ENCODE measurements at regions not wholly inside any gene's neighbourhood (a gene's known extent, or its start where the extent isn't known, plus 50 kb on each side); places are given as distances from the start of the nearest gene placed in this dataset.

GRCh38 chr2:30041884-30042283 lies 104.9 kb upstream of the YPEL5 start:
- CTCF ChIA-PET: no interaction called here
- Histone ChIP-seq H3K9me3 (ENCODE audit: control insufficient read depth, insufficient read depth, low read depth, low read length) (no peaks in the 10 kb centered on the region), H3K4me3 (ENCODE audit: low read depth in 2 of 2, low read length in 2 of 2) (no peak overlapping the region), H3K4me1 (ENCODE audit: control insufficient read depth, insufficient read depth, low read length) (no peaks in the 10 kb centered on the region), H3K27me3 (ENCODE audit: control insufficient read depth, insufficient read depth, low read length) (peaks cover 9% of the 10 kb centered on the region), H3K36me3 (ENCODE audit: control insufficient read depth, insufficient read depth, low read length) (no peaks in the 10 kb centered on the region), H3K27ac (ENCODE audit: low read length) (no peak overlapping the region)
- BruUV-seq (replicated peaks): no TSS peak
- in situ Hi-C loops (cut with HindIII; ENCODE audit: low pct_unique_long_range_greater_than_20kb, low sequenced_read_pairs) (no loop called here), intact Hi-C loops (cut with micrococcal nuclease; ENCODE audit: unreplicated experiment) (no loop called here)
- DNase-seq (ENCODE audit: low read depth, low spot score) (no peak), ATAC-seq (no peak)
- POLR2A ChIA-PET: interaction anchor here (0.7 kb wide), 1 partner anchor 145 kb away, joined by 3 read pairs; no protein-coding TSS in a partner anchor
- TF ChIP-seq TCF7L2 (IDR thresholded peaks at IDR 0.05; ENCODE audit: low read depth, low read length) (no peak), REST (IDR thresholded peaks at IDR 0.05; ENCODE audit: insufficient read depth in 1 of 2, low read depth in 2 of 2, low read length in 1 of 2) (no peak), CTCF (IDR thresholded peaks at IDR 0.05) (no peak), SIN3A (IDR thresholded peaks at IDR 0.05; ENCODE audit: borderline replicate concordance, insufficient read depth, low read depth, low read length) (no peak), POLR2AphosphoS5 (IDR thresholded peaks at IDR 0.05; ENCODE audit: low read depth, low read length) (no peak)

GRCh38 chr2:30046396-30046795 lies 100.4 kb upstream of the YPEL5 start:
- ChIA-PET CTCF (no interaction called here), POLR2A (no interaction called here)
- BruUV-seq (replicated peaks): no TSS peak
- intact Hi-C loops (cut with micrococcal nuclease; ENCODE audit: unreplicated experiment) (no loop called here), in situ Hi-C loops (cut with HindIII; ENCODE audit: low pct_unique_long_range_greater_than_20kb, low sequenced_read_pairs) (no loop called here)
- Histone ChIP-seq H3K36me3 (ENCODE audit: control insufficient read depth, insufficient read depth, low read length) (no peaks in the 10 kb centered on the region), H3K4me3 (ENCODE audit: low read depth in 2 of 2, low read length in 2 of 2) (no peak overlapping the region), H3K27me3 (ENCODE audit: control insufficient read depth, insufficient read depth, low read length) (peaks cover 23% of the 10 kb centered on the region), H3K27ac (ENCODE audit: low read length) (no peak overlapping the region), H3K4me1 (ENCODE audit: control insufficient read depth, insufficient read depth, low read length) (no peaks in the 10 kb centered on the region), H3K9me3 (ENCODE audit: control insufficient read depth, insufficient read depth, low read depth, low read length) (no peaks in the 10 kb centered on the region)
- ATAC-seq (no peak), DNase-seq (ENCODE audit: low read depth, low spot score) (no peak)
- TF ChIP-seq REST (IDR thresholded peaks at IDR 0.05; ENCODE audit: insufficient read depth in 1 of 2, low read depth in 2 of 2, low read length in 1 of 2) (no peak), TCF7L2 (IDR thresholded peaks at IDR 0.05; ENCODE audit: low read depth, low read length) (no peak), SIN3A (IDR thresholded peaks at IDR 0.05; ENCODE audit: borderline replicate concordance, insufficient read depth, low read depth, low read length) (no peak), POLR2AphosphoS5 (IDR thresholded peaks at IDR 0.05; ENCODE audit: low read depth, low read length) (no peak), CTCF (IDR thresholded peaks at IDR 0.05) (no peak)

Data from Panc1 (cell line).